Endothelial cell (in vitro differentiated cells): ENCODE measurements at regions not wholly inside any gene's neighbourhood (a gene's known extent, or its start where the extent isn't known, plus 50 kb on each side); places are given as distances from the start of the nearest gene placed in this dataset.
"Not testable (repeated sequence)": the region's sequence is repeated elsewhere in the genome, so short reads cannot be mapped to it uniquely, and the experiment has no call there.

Experiments
- DNase-seq: peaks from one replicate; pipeline ENCODE4 v3.0.0; 2021; ENCODE audit warnings: low spot score
- H3K27ac Mint-ChIP-seq: one replicate; pipeline ENCODE4 v1.8.0; 2021; ENCODE audit warnings: mixed read lengths, inconsistent platforms; ENCODE audit not compliant: unreplicated experiment
- H3K27me3 Mint-ChIP-seq: one replicate; pipeline ENCODE4 v1.8.0; 2021; ENCODE audit warnings: mild to moderate bottlenecking, moderate library complexity, mixed read lengths, inconsistent platforms; ENCODE audit not compliant: unreplicated experiment
- H3K36me3 Mint-ChIP-seq: one replicate; pipeline ENCODE4 v1.8.0; 2021; ENCODE audit warnings: mild to moderate bottlenecking, low read depth, mixed read lengths, inconsistent platforms; ENCODE audit not compliant: unreplicated experiment
- H3K4me1 Mint-ChIP-seq: one replicate; pipeline ENCODE4 v1.8.0; 2021; ENCODE audit warnings: mild to moderate bottlenecking, mixed read lengths, inconsistent platforms; ENCODE audit not compliant: unreplicated experiment
- H3K4me3 Mint-ChIP-seq: one replicate; pipeline ENCODE4 v1.8.0; 2021; ENCODE audit warnings: mild to moderate bottlenecking, mixed read lengths, inconsistent platforms; ENCODE audit not compliant: unreplicated experiment
- H3K9me3 Mint-ChIP-seq: one replicate; pipeline ENCODE4 v1.8.0; 2021; ENCODE audit warnings: mixed read lengths, inconsistent platforms; ENCODE audit not compliant: unreplicated experiment
- TF ChIP-seq, protein P1 (sequence below): fragments of 200-600 bp; sonication (generic); IDR thresholded peaks from one replicate; pipeline ENCODE4 v1.5.0; 2021; ENCODE audit warnings: antibody characterized with exemption; ENCODE audit not compliant: unreplicated experiment

DNA sequence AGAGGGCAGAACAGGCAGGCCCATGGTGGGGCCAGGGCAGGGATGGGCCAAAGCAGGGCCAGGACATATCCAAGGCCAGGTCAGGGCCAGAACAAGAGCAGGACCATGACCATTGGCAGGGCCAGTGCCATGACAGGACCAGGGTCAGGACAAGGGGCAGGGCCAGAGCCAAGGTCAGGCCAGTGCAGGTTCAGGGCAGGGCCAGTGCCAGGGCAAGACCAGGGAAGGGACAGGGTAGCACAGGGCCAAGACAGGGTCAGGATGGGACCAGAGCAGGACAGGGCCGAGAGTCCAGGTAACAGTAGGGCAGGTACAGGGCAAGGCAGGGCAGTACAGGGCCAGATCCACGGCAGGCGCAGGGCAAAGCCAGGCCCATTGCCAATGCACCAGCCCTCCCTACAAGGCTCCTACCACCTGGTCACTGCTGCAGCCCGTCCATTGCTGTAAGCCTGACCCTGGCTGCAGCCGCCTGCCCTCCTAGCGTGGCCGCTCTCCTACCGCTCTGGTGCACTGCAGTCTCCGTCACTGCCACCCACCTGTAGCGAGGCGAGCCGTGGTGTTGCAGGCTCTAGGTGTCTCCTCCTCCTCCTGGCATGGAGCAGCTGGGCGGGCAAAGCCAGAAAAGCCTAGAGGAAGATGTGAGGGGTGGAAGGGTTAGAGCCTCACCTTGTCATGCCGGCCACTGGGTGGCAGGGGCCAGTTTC lies 397.1 kb downstream of the GOLGA6L6 start:
- not testable (repeated sequence) for DNase-seq, H3K9me3 Mint-ChIP-seq, H3K27me3 Mint-ChIP-seq, H3K4me1 Mint-ChIP-seq, H3K36me3 Mint-ChIP-seq, H3K4me3 Mint-ChIP-seq, H3K27ac Mint-ChIP-seq

GRCh38 chr15:20142906-20143305 lies 398.7 kb downstream of the GOLGA6L6 start:
- not testable (repeated sequence) for H3K9me3 Mint-ChIP-seq, H3K4me1 Mint-ChIP-seq, H3K27ac Mint-ChIP-seq, H3K4me3 Mint-ChIP-seq, H3K27me3 Mint-ChIP-seq, DNase-seq, H3K36me3 Mint-ChIP-seq

- H3K4me3 Mint-ChIP-seq, H3K36me3 Mint-ChIP-seq, H3K27me3 Mint-ChIP-seq, H3K27ac Mint-ChIP-seq, DNase-seq, H3K4me1 Mint-ChIP-seq, H3K9me3 Mint-ChIP-seq: not testable (repeated sequence)
Observed at GRCh38 chr15:20142410-20142809, 399.2 kb downstream of the GOLGA6L6 start.

DNA sequence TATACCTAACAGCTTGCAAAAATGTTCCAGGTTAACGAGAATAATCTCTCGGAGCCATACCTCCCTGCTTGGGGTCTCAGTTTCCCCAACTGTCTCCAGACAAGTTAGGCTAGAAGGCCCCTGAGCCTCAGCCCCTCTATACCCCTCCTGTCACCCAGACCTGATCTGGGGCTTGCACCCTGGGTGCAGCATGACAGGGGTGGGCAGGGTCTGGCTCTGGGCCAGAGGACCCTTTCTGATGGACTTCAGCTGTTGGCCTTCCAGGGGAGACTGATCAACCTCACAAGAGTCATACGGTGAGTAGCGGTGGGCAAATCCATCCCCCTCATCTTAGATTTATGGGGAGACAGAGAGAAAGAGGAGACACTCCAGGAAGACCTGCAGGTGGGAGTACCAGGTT lies 416.9 kb downstream of the GOLGA6L6 start:
- H3K9me3 Mint-ChIP-seq, H3K36me3 Mint-ChIP-seq, H3K27me3 Mint-ChIP-seq, H3K4me3 Mint-ChIP-seq, H3K27ac Mint-ChIP-seq, H3K4me1 Mint-ChIP-seq, DNase-seq: not testable (repeated sequence)

DNA sequence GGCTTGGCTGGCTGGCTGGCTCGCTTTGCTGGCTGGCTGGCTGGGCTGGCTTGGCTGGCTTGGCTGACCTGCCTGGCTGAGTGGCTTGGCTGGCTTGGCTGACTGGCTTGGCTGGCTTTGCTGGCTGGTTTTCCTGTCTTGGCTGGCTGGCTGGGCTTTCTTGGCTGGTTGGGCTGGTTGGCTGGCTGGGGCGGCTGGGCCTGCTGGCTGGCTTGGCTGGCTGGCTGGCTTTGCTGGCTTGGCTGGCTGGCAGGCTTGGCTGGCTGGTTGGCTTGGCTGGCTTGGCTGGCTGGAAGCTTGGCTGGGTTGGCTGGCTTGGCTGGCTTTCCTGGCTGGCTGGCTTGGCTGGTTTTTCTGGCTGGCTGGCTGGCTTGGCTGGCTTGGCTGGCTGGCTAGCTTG lies 435.6 kb downstream of the GOLGA6L6 start:
- Mint-ChIP-seq H3K9me3 (no peaks in the 10 kb centered on the region), H3K4me1 (no peaks in the 10 kb centered on the region), H3K4me3 (no peak overlapping the region), H3K36me3 (no peaks in the 10 kb centered on the region), H3K27ac (no peak overlapping the region), H3K27me3 (no peaks in the 10 kb centered on the region)
- no peak for DNase-seq
- TF ChIP-seq, protein P1, sequence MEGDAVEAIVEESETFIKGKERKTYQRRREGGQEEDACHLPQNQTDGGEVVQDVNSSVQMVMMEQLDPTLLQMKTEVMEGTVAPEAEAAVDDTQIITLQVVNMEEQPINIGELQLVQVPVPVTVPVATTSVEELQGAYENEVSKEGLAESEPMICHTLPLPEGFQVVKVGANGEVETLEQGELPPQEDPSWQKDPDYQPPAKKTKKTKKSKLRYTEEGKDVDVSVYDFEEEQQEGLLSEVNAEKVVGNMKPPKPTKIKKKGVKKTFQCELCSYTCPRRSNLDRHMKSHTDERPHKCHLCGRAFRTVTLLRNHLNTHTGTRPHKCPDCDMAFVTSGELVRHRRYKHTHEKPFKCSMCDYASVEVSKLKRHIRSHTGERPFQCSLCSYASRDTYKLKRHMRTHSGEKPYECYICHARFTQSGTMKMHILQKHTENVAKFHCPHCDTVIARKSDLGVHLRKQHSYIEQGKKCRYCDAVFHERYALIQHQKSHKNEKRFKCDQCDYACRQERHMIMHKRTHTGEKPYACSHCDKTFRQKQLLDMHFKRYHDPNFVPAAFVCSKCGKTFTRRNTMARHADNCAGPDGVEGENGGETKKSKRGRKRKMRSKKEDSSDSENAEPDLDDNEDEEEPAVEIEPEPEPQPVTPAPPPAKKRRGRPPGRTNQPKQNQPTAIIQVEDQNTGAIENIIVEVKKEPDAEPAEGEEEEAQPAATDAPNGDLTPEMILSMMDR: no peak

- H3K27me3 Mint-ChIP-seq, H3K4me3 Mint-ChIP-seq, H3K36me3 Mint-ChIP-seq, H3K9me3 Mint-ChIP-seq, H3K27ac Mint-ChIP-seq, H3K4me1 Mint-ChIP-seq, DNase-seq: not testable (repeated sequence)
Observed at GRCh38 chr15:20105011-20105990, 436.3 kb downstream of the GOLGA6L6 start.

- not testable (repeated sequence) for H3K27me3 Mint-ChIP-seq, H3K4me1 Mint-ChIP-seq, H3K36me3 Mint-ChIP-seq, H3K27ac Mint-ChIP-seq, H3K9me3 Mint-ChIP-seq, H3K4me3 Mint-ChIP-seq
- DNase-seq: peak; percentile 10
Observed at GRCh38 chr15:20104551-20104950, 437.0 kb downstream of the GOLGA6L6 start.

GRCh38 chr15:20102862-20103261 lies 438.7 kb downstream of the GOLGA6L6 start:
- peak; percentile 6 for DNase-seq
- H3K36me3 Mint-ChIP-seq, H3K27ac Mint-ChIP-seq, H3K4me3 Mint-ChIP-seq, H3K4me1 Mint-ChIP-seq, H3K9me3 Mint-ChIP-seq, H3K27me3 Mint-ChIP-seq: not testable (repeated sequence)

DNA sequence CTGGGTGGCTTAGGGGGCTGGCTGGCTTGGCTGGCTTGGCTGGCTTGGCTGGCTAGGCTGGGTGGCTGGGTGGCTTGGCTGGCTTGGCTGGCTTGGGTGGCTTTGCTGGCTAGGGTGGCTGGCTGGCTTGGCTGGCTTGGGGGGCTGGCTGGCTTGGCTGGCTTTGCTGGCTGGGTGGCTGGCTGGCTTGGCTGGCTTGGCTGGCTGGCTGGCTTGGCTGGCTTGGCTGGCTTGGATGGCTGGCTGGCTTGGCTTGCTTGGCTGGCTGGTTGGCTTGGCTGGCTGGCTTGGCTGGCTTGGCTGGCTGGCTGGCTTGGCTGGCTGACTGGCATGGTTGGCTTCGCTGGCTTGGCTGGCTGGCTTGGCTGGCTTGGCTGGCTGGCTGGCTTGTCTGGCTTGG lies 439.4 kb downstream of the GOLGA6L6 start:
- not testable (repeated sequence) for DNase-seq, H3K27me3 Mint-ChIP-seq, H3K36me3 Mint-ChIP-seq, H3K27ac Mint-ChIP-seq, H3K4me1 Mint-ChIP-seq, H3K4me3 Mint-ChIP-seq, H3K9me3 Mint-ChIP-seq

DNA sequence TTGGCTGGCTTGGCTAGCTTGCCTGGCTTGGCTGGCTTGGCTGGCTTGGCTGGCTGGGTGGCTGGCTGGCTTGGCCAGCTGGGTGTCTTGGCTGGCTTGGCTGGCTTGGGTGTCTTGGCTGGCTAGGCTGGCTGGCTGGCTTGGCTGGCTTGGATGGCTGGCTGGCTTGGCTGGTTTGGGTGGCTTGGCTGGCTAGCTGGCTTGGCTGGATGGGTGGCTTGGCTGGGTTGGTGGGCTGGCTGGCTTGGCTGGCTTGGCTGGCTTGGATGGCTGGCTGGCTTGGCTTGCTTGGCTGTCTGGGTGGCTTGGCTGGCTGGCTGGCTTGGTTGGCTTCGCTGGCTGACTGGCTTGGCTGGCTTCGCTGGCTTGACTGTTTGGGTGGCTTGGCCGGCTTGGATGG lies 440.3 kb downstream of the GOLGA6L6 start:
- H3K4me1 Mint-ChIP-seq, H3K36me3 Mint-ChIP-seq, H3K27me3 Mint-ChIP-seq, H3K27ac Mint-ChIP-seq, DNase-seq, H3K9me3 Mint-ChIP-seq, H3K4me3 Mint-ChIP-seq: not testable (repeated sequence)

GRCh38 chr15:20100604-20101270 lies 440.9 kb downstream of the GOLGA6L6 start:
- DNase-seq, H3K4me1 Mint-ChIP-seq, H3K27ac Mint-ChIP-seq, H3K4me3 Mint-ChIP-seq, H3K9me3 Mint-ChIP-seq, H3K36me3 Mint-ChIP-seq, H3K27me3 Mint-ChIP-seq: not testable (repeated sequence)
